HEK293T (cell line): ENCODE measurements at regions not wholly inside any gene's neighbourhood (a gene's known extent, or its start where the extent isn't known, plus 50 kb on each side); places are given as distances from the start of the nearest gene placed in this dataset.

Experiments
- ARNT ChIP-seq: fragments of 450-650 bp; IDR thresholded peaks from 2 replicates; pipeline ENCODE4 v1.6.1; 2017; ENCODE audit warnings: mild to moderate bottlenecking
- BHLHE40 ChIP-seq: fragments of 450-650 bp; IDR thresholded peaks from 2 replicates; pipeline ENCODE4 v1.6.1; 2016; ENCODE audit warnings: mild to moderate bottlenecking, moderate library complexity, borderline replicate concordance
- CTBP1 ChIP-seq: fragments of 450-650 bp; IDR thresholded peaks from 2 replicates; pipeline ENCODE4 v1.6.1; 2016; ENCODE audit warnings: borderline replicate concordance
- ELF4 ChIP-seq: fragments of 450-650 bp; IDR thresholded peaks from 2 replicates; pipeline ENCODE4 v1.6.1; 2017; ENCODE audit warnings: antibody characterized with exemption
- FOXA1 ChIP-seq: fragments of 450-650 bp; IDR thresholded peaks from 2 replicates; pipeline ENCODE4 v1.6.1; 2016; ENCODE audit warnings: mild to moderate bottlenecking
- FOXK2 ChIP-seq: fragments of 450-650 bp; IDR thresholded peaks from 2 replicates; pipeline ENCODE4 v1.6.1; 2016; ENCODE audit warnings: mild to moderate bottlenecking
- FOXM1 ChIP-seq: fragments of 450-650 bp; IDR thresholded peaks from 2 replicates; pipeline ENCODE4 v1.6.1; 2017; ENCODE audit warnings: mild to moderate bottlenecking, borderline replicate concordance
- HDGF ChIP-seq: fragments of 450-650 bp; IDR thresholded peaks from 2 replicates; pipeline ENCODE4 v1.6.1; 2017; ENCODE audit warnings: antibody characterized with exemption, borderline replicate concordance
- LEF1 ChIP-seq: fragments of 450-650 bp; IDR thresholded peaks from 2 replicates; pipeline ENCODE4 v1.6.1; 2017; ENCODE audit warnings: mild to moderate bottlenecking, borderline replicate concordance
- NFRKB ChIP-seq: fragments of 450-650 bp; IDR thresholded peaks from 2 replicates; pipeline ENCODE4 v1.6.1; 2016; ENCODE audit warnings: mild to moderate bottlenecking, moderate library complexity
- PKNOX1 ChIP-seq: fragments of 450-650 bp; IDR thresholded peaks from 2 replicates; pipeline ENCODE4 v1.6.1; 2016
- SP1 ChIP-seq: fragments of 450-650 bp; IDR thresholded peaks from 2 replicates; pipeline ENCODE4 v1.6.1; 2017
- SUZ12 ChIP-seq: fragments of 450-650 bp; IDR thresholded peaks from 2 replicates; pipeline ENCODE4 v1.6.1; 2016; ENCODE audit warnings: mild to moderate bottlenecking
- TARDBP ChIP-seq: fragments of 450-650 bp; IDR thresholded peaks from 2 replicates; pipeline ENCODE4 v1.6.1; 2016

DNA sequence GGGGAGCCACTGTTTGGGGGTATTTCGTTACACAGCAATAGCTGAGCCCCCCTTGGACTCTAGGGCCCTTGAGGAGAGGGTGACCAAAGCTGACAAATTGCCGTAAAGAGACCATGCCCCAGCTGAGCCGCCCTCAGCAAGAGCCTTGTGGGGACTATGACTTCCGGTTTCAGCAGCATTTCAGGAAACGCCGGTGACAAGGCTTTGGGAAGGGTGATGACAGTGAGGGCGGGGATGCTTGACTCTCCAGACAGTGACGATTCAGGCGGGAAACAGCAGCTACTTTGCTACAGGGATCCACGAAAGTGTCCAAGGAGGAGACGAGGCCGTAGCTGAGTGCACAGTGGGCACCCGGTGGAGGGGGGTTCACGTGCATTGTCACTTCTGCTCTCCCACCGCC lies 360.8 kb downstream of the C16orf95 start:
- no peak for TF ChIP-seq SP1
- TF ChIP-seq FOXM1: no peak
- no peak for TF ChIP-seq FOXK2
- no peak for TF ChIP-seq ARNT
- TF ChIP-seq ELF4: no peak
- TF ChIP-seq CTBP1: no peak
- no peak for TF ChIP-seq HDGF
- no peak for TF ChIP-seq BHLHE40
- no peak for TF ChIP-seq NFRKB
- no peak for TF ChIP-seq FOXA1
- TF ChIP-seq SUZ12: no peak
- no peak for TF ChIP-seq LEF1
- TF ChIP-seq PKNOX1: no peak
- no peak for TF ChIP-seq TARDBP
